GM21825 (cell line): ENCODE measurements at regions not wholly inside any gene's neighbourhood (a gene's known extent, or its start where the extent isn't known, plus 50 kb on each side); places are given as distances from the start of the nearest gene placed in this dataset.

ENCODE experiments used
- ATAC-seq: cut with Tn5 transposase; IDR thresholded peaks from one replicate; pipeline ENCODE4 v1.9.1; 2021; ENCODE audit warnings: mild to moderate bottlenecking, moderate library complexity; ENCODE audit not compliant: unreplicated experiment

DNA sequence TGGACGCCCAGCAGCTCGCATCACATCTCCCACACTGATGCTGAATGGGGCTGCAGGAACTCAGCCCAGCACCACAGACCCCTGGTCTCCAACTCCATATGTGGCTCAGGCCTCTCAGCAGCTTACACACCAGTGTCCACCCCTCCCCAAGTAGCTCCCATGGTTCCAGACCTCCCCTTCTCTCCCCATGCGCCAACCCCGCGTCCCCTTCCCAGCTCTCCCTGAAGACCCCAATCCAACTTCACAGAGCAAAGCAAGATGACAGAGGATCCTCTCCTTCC is 188.9 kb downstream of the SH3BP4 start:
- no peak for ATAC-seq

- ATAC-seq, result no peak
These were observed 189.8 kb downstream of the SH3BP4 start for GRCh38 chr2:235141411-235142128.

GRCh38 chr2:235142601-235143000 is 190.8 kb downstream of the SH3BP4 start:
- ATAC-seq, result no peak

DNA sequence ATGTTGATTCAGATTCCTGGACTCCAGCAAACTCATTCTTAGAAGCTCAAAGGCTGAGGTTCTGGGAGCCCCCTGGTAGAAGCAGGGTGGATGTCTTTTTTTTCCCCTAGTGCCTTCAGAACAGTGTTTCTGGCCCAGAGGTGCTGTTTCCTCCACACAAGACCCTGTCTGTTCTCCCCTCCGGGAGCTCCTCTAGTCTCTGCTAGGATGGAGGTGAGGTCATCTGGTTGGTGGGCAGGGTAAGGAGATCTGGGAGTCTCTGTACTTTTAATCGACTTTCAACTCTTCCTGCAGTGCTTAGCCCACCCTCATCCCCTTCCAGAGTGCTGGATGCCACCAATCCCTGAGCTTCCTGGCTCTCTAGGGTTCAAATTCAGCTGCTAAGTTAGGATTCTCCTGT is 192.0 kb downstream of the SH3BP4 start:
- ATAC-seq, result no peak

DNA sequence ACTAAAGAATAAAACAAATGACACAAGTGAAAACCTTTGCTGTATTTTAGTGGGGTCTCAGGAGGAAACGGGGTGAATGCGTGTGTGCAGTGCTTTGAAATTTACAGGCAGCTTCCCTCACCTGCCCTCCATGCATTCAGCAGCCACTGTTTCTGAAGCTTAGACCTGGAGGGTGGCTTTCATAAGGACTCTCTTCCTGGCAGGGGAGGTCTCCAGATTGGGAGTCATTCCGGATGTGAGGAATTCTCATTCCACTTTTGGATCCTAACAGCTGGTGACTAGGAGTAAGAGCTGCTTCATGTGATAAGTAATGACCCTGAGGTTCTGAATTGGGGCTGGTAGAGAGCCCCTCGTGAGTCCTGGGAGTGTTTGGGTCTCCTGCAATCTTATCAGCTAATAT is 192.5 kb downstream of the SH3BP4 start:
- ATAC-seq, result no peak

GRCh38 chr2:235146206-235146605 is 194.4 kb downstream of the SH3BP4 start:
- no peak for ATAC-seq

DNA sequence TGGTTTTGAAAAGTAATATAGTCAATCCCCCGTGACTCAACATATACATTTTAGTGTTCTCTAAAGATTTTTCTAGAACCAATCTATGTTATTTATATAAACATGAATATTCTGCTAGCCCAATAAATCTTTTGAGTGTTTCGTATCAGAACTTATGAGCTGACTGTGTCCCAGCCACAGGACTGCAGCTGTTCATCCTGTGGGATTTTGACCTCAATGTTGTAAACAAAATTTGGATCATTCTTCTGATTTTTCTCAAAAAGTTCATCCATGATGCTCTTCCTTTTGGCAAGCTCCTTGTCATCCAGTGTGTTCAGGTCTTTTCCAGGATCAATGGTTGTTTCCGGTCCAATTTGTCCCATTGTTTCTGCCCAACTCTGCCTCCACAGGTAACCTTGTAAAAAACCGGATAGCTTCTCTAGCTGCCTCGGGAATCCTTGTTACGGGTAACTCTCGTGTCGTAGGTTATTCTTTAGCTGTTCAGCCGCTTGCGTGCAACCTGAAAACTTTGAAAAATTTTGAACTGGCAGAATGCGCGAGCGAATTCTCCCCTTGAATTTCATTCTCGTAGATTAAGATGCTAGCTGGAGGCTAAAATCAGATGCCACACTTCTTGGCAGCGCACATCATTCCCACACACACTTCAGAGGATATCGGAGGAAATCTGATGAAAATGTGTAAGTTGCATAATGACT is 195.2 kb downstream of the SH3BP4 start:
- ATAC-seq, result no peak

GRCh38 chr2:235148201-235149170 is 196.7 kb downstream of the SH3BP4 start:
- no peak for ATAC-seq

DNA sequence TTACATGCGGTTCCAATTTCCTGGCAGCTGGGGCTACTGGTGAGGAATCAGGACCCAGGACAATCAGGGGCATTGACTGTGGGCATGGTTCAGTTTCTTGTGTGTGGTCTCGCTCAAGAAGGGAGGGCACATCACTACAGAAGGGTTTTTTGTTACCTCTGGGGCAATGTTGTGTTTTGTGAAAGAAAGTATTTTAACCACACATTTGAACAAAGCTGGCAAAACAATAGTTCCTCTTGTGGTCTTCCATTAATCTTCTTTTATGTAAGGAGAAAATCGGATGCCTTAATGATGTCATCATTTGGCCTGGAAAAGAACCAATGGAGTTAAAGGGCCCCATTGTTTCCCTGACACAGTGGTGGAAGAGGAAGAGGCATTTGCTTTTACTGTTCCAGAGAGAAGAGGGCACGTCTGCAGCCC is 197.4 kb downstream of the SH3BP4 start:
- ATAC-seq, result no peak

GRCh38 chr2:235149736-235150135 is 197.9 kb downstream of the SH3BP4 start:
- ATAC-seq, result no peak

DNA sequence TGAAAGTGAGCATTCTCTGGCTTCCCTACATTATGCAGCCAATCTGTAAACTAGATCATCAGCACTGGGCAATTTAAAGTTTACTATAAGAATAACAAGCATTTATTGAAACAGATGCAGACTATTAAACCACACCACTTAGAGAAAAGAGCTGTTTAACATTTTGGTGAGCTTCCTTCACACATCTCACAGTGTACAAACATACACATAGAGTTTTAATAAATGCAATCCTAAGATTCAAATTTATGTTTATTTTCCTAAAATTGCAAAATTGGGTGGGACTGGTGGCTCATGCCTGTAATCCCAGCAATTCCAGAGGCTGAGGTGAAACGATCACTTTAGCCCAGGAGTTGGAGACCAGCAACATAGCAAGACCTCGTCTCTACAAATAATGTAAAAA is 199.3 kb downstream of the SH3BP4 start:
- ATAC-seq, result no peak

DNA sequence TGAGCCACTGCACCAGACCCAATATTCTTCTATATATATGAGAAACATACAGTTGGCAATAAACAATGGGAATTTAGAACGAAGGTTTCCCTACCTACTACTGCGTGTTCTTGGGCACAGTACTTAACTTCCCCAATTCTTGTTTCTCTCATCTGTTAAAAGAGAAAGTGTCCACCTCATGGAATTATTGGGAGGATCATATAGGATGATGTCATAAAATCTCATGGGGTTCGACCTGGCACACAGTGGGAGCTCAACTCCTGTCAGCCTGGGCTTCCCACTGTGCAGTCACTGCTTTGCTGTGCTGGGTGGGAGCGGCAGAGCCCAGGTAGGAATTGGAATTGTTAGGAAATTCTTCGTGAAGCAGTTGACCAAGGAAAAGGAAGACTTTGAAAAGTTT is 203.3 kb downstream of the SH3BP4 start:
- ATAC-seq, result no peak

DNA sequence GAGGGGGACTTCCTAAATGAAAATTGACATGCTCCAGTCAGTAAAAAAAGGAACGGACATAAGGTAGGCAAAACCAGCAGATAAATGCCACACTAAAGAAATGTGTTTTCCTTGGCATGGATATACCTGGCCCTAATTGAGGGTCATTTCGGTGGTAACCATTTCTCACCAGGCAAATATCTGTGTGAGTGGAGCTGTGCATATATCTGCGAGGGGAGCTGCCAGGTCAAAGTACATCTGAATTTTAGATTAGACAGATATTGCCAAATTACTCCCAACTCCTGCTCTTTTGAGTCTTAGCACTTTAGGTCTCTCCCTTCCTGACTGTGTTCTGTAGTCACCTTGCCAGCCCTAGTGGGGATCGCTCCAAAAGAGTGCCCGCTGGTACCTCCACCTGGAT is 204.2 kb downstream of the SH3BP4 start:
- no peak for ATAC-seq

- no peak for ATAC-seq
These were observed 206.1 kb downstream of the SH3BP4 start for GRCh38 chr2:235157746-235158482.

DNA sequence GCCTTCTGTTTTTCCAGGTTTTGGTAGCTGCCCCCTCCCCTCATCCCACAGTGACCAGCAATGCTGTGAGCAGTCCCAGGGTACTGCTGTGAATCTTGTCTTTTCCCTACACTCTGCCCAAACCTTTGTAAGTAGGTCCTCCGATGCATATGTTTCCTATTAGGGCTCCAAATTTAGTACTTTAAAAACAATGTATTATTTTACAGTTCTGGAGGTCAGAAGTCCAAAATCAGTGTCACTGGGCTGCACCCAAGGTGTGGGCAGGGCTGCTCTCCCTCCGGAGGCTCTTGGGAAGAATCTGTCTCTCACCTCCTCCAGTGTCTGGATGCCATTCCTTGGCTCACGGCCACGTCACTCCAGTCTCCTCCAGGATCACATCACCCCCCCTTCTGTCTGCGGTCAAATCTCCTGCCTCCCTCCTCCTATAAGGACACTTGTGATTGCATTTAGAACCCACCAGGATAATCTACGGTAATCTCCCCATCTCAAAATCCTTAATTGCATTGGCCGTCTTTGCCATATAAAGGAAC is 208.5 kb downstream of the SH3BP4 start:
- ATAC-seq, result no peak

DNA sequence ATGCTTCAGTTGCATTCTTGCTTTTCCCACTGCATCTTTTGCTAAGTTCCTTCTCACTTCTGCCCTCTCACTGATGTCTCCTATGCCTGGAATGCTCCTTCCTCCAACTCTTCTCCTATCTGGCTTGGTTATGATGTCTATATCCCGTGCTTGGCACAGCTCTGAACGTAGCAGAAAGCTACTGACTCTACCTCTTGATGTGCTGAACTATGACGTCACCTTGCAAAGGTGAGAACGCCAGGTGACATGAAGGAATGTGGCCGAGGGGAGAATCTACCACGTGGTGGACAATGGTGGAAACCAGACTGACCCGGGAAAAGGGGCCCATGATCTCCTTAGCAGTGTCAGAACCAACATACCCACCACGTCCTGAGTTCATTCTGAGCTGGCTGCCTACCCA is 209.7 kb downstream of the SH3BP4 start:
- no peak for ATAC-seq

DNA sequence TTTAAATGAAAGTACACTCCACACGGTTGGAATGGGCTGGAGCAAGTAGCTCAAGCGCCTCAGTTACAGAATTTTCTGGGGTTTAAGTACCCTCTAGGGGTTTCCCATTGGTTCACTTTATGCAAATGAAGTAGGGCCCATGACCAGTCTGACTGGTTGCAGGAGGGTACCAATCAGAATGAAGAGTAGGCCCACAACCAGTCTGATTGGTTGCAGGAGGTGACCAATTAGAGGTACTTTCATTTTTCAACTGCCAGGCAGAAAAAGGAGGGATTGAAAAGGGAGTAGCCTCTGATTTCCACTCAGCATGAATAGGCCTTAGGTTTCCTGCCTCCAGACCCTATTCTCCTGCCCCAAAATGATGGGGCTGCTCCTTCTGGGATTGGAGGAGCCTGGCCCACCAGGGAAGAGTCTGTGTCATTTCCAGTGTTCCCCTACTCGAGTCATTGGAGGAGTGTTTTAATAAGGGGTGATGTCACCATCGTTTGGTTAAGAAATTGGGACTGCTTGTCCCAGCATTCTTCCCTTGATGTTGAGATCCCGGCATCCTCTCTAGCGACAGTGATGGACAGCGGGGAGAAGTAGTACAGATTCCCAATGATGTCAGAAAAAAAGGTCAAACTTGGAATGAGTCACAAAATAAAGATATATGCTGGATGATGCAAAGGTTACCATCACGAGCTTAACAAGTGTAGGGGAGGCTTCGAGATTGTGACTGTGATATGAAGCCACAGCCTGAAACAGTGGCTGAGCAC is 210.4 kb downstream of the SH3BP4 start:
- no peak for ATAC-seq

- no peak for ATAC-seq
These were observed 211.0 kb downstream of the SH3BP4 start for GRCh38 chr2:235162837-235163197.

DNA sequence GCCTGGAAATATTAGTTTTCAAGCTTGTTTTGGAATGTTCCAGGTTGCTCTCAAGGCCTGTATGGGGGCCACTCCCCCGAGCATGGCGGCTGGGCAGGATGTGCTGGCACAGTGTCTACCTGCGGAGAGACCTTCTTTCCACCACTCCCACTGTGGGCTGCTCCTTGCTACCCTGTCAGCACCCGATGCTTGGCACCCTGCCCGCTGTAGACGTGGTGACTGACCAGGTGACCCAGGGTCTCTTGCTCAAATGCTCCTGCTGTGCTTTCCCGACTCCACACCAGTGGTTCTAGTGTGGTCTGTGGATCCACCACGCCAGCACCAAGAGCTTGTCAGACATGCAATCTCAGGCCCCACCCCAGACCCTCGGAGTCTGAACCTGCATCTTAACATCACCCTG is 213.3 kb downstream of the SH3BP4 start:
- no peak for ATAC-seq

GRCh38 chr2:235165631-235166030 is 213.8 kb downstream of the SH3BP4 start:
- no peak for ATAC-seq
